GM19043 (cell line): ENCODE measurements at regions not wholly inside any gene's neighbourhood (a gene's known extent, or its start where the extent isn't known, plus 50 kb on each side); places are given as distances from the start of the nearest gene placed in this dataset.
"Not testable (repeated sequence)": the region's sequence is repeated elsewhere in the genome, so short reads cannot be mapped to it uniquely, and the experiment has no call there.

Experiments
- ATAC-seq: cut with Tn5 transposase; IDR thresholded peaks from one replicate; pipeline ENCODE4 v1.9.1; 2021; ENCODE audit warnings: low read depth; ENCODE audit not compliant: unreplicated experiment

DNA sequence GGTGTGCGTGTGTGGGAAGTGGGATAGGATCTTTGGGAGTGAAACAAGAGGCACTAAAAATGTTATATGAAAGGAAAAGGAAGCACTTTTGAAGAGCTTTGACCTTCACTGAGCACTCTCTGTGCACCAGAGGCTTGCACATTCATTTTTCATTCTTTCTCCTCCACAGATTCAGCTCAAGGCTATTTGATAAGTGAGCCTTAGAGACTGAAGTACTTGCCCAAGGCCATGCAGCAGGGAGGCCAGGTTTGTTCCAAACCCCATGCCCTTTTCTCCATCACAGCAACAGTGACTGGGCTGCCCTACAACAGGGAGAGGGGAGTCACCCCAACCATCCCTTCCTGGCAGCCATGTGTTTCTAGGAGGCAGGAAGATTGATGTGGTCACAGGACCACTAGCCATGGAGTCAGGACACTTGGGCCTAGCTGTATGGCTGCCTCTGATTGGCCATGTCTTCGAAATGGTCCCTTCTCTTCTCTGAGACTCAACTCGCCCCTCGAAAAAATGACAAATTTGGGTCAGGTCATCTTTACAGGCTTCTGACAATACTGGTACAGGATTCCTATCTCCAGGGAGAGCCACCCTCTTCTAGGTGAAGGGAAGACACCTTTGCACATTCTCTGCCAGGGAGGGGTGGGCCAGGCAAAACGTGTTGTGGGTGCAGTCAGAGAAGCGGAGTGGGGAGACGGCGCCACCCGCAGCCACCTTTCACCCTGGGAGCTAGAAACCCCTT is 123.5 kb upstream of the MYCN start:
- no peak for ATAC-seq

DNA sequence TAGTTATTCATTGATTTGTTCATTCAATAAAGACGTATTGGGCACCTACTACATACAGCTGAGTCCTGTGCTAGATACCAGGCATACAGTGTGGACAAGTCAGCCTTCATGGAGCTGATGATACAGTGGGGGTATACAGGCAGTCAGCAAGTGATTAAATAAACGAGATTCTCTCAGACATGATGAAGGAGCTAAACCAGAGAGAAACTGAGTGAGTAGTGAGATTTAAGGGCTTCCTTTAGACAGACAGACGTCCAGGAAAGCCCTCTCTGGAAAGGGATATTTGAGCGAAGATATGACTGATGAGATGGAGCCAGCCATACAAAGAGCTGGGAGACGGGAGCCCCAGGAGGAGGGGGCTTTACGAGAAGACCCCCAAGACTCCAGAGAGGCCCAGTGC is 122.6 kb upstream of the MYCN start:
- ATAC-seq = no peak

DNA sequence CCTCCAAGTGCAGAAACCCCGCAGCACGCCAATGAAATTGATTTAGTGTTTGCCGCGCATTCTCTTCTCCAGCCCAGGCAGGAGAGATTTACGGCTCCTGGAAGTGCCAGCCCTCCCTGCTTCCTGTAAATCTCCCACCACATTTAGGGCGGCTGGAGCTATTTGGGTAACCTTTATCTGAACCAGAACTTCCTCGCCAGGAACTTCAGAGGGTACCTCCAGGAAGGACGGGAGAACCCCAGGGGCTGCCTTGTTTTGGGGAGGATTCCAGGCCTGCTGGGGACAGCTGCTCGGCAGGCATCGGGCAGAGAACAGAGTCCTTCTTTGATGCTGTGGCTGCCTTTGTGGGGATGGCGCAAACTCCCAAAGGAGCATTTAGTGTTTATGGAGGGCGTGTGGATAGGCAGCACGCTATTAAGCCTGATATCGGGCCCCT is 122.0 kb upstream of the MYCN start:
- ATAC-seq = no peak

DNA sequence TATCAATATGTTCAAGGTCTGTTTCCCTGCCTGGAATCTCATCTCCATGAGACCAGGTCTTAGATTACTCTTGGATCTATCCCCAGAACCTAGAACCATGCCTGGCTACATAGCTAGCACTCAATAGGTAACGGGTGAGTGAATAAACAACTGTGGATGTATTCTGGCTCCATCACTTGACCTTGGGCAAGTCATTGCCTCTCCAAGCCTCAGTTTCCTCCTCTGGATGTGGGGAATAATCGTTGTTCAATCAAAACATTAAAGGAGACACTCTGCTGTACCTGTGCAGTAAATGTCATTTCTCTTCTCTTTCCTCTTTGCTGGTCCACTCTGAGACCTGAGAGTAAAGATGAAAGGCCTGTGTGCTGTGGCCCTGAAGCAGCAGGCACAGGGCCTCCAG is 121.5 kb upstream of the MYCN start:
- no peak for ATAC-seq

DNA sequence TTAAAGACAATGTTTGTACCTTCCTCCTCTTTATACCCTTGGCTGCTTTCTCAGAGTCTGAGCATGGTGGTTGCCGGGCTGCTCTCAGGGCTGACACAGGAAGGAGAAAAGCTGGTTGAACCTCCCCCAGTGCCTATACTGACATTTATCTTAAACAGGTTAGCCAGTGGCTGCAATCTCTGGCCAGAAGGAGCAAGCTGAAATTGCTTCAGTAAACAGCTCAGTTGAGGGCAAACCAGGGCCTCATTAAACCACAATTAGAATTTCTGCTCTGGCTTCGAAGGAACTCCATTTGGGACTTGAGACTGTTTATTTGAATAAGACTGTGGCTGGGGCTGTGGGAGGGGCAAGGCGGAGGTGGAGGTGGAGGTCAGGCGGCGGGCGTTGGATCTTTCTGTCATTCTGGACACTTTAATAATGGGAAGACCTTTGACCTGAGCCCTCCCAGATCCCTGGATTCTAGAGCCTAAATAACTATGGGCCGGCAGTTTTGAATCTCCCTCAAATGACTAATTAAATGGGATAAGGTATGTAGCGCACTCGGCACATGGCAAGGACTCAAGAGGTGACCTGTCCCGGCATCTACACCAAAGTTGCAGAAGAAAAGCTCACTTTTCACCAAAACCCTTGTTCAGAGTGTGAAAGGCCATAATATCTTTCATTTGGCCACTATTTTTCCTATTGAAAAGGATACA is 120.6 kb upstream of the MYCN start:
- no peak for ATAC-seq

DNA sequence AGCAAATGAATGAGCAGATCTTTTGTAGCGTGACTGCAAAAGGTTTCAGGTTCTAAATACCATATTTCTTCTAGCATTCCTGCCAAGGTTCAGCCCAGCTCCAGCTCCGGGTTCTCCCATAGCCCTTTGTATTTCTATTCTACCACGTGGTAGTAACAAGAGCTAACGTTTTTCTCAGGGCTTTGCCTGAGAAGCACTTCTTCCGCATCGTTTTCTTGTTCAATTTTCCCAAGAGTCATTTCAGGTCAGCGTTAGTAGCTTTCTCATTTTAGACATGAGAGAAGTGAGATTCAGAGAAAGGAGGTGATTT is 120.1 kb upstream of the MYCN start:
- no peak for ATAC-seq

DNA sequence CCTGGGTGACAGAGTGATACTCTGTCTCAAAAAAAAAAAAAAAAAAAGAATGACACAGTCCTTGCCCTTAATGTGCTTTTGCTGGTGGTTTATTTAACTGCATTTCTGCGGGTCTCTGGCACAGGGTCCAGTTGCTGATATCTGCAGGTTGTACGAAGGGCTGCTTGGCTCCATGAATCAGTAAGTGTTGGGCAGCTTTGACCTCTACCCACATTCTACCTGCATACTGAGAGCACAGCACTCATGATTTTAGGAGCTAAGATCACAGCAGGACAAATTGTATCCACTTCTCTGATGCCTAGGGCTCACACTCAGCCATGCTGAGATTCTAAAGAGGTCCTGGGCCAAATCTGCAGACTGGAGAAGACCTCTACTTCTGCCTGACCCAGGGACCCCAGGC is 119.4 kb upstream of the MYCN start:
- no peak for ATAC-seq

DNA sequence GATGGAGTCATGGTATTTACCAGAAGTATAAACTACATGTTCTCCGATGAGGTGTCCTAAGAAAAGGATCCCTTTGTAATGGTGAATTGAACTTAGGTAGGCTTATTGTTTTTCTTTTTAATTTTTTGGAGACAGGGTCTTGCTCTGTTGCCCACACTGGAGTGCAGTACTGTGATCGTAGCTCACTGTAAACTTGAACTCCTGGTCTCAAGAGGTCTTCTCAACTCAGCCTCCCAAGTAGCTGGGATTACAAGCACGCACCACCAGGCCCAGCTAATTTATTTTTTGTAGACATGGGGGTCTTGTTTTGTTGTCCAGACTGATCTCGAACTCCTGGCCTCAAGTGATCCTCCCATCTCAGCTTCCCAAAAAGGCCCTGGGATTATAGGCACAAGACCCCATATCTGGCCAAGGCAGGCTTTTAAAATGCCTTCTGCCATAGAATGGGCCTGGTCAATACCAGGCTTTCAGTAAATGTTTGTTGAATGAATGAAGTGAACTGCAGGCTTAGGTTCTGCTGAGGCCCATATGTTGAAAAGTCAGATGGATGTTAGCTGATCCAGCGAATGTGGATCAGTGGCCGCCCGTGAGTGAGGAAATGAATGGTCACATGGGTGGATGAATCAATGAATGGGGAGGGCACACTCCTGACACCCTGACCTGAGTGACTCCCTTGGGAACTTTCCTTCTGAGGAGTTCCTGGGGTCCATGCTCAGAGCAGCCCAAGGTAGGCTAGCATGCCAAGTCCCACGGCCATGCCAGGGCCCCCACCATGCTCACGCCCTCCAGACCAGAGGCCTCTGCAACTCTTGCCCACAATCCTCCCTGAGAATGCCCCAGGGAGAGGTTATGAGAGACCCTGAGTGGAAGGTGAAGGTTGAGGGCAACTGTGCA is 118.0 kb upstream of the MYCN start:
- no peak for ATAC-seq

DNA sequence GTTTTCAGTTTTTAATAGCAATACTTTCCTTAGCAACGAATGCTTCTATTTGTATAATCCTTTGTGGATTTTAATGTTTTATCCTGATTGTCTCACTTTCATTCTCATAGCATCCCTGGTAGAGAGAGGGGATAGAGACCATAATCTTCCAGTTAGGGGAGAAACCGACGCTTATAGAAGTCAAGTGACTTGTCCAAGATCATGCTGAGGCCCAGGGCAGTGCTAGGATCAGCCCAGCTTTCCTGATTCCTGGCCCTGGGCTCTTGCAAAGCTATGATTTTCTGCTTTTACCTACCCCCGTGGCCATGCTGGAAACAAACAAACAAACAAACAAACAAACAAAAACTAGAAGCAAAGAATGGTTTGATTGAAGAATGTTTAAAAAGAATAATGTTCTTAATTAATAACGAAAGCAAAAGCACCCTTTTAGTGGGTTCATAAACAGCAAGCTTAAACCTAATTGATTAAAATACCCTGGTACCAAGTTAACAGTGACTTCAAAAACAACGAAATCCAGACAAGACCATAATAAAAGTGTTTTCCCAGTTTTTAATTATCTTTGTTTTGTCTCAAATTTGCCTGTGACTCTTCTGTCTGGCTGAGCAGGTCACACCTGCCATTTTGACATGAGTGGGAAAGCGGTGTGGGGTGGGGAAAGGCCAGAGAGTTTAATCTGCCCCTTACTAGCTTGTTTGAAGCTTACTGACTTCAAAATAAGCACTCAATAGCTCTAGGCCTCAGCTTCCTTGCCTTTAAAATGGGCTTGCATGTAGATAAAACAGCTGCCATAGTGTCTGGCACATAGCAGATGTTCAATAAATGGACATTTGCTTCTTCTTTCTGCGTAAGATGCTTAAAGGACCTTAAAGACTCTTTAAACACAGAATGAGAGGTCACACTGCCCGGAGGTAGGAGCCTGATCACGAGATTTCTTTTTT is 116.6 kb upstream of the MYCN start:
- no peak for ATAC-seq

DNA sequence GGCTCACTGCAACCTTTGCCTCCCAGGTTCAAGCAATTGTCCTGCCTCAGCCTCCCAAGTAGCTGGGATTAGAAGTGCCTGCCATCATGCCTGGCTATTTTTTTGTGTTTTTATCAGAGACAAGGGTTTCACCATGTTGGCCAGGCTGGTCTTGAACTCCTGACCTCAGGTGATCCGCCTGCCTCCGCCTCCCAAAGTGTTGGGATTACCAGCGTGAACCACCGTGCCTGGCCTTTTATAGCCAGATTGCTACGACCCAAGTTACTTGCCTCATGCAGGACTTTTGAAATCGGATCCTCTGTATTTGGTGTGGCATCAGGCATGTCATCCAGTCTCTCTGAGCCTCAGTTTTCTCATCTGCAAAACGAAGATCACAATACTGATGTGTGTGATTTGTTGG is 115.9 kb upstream of the MYCN start:
- ATAC-seq = not testable (repeated sequence)

DNA sequence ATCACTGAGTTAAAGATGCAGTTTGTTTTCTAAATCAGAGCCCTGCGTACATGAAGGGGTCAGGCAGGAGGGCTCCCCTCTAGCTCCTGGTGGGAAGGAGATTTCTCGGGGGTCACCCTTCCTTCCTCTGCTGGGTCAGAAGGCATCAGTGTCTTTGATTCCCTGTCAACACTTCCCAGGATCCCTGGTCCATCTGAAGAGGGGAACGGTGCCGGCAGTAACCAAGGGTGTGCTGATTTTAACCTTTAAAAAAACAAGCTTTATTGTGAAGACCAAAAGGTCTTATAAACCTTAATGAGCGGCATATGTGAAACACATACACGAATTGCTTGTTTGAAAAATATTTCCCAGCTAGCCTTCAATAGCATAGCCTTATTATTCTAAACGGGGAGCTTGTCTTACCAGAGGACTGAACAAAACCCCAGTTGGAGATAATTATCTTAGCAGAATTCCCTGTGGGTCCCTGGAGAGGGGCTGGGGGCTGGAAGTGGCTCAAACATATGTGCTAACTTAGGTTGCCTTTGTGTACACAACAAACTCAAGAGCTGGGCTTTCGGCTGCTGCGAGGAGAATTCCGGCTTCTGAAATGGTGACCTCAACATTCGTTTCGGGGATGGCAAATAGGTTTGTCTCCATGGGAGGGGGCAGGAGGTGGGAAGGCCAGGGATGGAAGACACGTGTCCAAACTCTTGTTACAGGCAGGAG is 114.9 kb upstream of the MYCN start:
- ATAC-seq = no peak

DNA sequence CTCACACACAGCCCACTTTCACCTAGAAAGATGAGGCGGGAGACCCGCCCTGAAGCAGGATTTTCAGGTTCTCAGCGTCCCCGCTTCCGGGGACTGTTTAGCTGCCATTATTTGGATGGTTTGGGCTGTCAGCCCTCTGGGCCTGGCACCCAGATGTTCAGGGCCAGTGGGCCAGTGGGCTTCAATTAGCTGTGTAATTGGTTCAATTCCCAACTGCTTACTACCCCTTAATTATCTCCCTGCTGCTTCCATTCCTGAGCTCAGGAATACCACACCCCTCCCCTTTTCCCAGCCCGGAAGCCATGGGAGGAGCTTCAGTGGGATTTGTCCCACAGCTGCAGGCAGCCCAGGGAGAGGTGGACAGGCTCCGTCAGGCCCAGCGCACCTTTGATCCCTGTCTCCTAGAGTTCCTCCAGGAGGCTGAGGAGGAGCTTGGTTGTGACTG is 114.1 kb upstream of the MYCN start:
- ATAC-seq = no peak

DNA sequence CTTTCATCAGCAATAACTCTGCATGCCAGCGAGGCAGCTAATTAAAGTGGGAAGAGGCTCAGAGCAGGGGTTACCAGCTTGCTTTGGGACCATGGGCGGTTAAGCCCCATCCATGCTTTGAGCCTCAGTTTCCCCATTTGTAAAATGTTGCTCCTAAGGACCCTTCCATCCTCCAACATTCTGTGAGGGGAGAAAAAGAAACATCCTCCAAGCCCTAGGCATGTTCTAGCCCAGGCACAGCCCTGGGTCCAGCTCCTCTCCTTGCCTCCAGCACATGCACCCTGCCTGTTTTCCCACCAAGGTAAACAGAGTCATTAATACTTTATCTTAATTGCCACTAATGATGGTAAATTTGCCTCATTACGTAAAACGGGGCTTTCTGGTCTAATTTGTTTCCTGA is 113.3 kb upstream of the MYCN start:
- ATAC-seq = no peak

DNA sequence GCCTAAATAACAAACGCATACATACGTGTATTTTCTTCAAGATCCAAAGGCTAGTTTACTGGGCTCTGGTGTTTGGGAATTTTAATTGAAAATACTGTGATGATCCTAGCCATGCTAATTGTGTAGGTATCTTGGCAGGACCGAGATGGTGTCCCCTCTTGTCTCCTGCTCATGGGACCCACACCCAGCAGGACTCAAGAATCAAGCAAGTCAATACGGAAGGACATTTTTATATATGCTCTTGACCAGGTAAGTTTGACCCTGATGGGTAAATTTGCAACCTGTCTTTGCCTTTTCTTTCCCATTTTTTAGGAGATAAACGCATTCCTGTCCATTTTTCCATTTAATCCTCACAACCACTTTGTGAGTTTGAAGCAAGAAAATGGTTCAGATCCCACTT is 111.8 kb upstream of the MYCN start:
- ATAC-seq = no peak

DNA sequence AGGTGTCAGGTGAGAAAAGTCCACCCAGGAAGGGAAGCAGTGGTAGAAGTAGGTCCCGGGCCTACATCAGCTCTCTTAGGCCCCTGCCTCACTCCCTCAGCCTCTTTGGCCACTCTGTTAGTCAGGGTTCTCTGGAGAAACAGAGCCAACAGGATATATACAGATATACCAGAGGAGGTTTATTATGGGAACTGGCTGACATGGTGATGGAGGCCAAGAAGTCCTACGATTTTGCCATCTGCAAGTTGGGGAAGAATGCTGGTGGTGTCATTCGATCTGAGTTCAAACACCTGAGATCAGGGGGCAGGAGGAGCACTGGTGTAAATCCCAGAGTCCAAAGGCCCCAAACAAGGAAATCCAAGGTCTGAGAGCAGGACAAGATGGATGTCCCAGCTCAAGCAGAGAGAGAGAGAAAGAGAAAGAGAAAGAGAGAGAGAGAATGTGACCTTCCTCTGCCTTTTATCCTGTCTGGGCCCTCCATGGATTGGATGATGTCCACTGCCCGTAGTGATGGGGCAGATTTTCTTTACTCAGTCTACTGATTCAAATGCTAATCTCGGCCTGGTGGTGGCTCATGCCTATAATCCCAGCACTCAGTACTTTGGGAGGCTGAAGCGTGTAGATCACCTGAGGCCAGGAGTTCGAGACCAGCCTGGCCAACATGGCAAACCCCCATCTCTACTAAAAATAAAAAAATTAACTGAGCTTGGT is 111.1 kb upstream of the MYCN start:
- ATAC-seq = no peak

DNA sequence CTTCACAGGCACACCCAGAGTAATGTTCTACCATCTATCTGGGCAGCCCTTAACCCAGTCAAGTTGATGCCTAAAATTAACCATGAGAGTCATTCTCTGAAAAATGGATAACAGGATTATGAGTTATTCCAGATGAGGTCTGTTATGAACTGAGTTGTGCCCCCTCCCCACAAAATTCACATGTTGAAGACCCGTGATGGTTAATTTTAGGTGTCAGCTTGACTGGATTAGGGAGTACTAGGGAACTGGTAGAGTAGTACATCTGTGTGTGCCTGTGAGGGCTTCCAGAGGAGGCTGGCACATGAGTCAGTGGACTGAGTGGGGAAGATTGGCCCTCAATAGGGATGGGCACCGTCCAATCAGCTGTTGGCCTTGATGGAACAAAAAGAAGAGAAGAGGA is 110.4 kb upstream of the MYCN start:
- ATAC-seq = no peak

DNA sequence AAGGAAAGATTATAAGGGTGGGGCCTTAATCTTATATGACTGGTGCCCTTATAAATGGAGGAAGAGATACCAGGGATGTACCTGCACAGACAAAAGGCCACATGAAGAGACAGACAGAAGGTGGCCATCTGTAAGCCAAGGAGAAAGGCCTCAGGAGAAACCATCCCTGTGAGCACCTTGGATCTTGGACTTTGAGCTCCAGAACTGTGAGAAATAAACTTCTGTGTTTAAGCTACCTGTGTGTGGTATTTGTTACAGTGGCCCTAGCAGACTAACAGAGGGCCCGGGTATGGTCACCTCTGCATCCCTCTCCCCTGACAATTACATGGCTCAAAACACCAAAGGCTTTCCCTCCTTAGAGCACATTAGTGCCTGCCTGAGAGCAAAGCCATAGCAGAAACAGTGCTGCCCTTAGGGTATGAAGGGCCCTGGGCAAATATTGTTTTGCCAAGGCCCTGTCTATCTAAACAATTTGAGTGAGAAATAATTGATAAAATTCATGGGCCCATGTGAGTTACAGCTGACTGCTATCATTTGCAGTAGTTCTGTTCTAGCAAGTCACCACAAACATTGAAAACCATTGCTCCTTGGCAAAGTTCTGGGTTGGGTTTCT is 109.3 kb upstream of the MYCN start:
- ATAC-seq = no peak

DNA sequence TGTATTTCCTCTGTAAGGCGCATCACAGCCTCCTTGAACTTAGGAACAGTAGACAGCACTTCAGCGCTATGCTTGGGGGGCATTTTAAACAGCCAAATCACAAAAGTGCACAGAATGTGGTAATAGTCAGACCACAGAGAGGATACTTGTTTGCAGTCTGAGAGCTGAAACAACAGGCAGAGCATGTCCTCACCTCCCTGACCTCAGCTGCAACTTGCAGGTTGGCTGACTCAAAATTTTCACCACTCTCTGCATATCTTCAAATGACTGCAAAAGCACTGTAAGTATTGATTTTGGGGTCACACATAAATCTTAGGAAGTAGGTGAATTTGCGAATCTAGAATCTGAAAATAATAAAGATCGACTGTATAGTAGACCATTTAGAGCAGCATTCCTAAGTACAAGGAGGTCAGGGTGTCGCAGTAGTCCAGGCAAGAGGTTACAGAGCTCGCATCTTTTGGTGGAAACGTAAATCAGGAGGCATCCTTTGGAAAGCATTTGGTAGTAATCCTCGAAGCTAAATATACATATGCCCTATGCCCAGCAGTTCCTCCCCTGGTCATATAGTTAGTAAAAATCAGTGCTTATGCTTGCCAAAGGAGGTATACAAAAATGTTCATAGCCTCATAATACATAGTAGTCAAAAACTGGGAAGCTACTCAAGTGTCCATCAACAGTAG is 108.2 kb upstream of the MYCN start:
- ATAC-seq = no peak
